ENCODE measurements at regions not wholly inside any gene's neighbourhood (a gene's known extent, or its start where the extent isn't known, plus 50 kb on each side); places are given as distances from the start of the nearest gene placed in this dataset.

GRCh38 chr4:122203407-122203806, 51.3 kb downstream of the BLTP1 start:
- DNase-seq, result no peak

GRCh38 chr4:122205687-122206086, 53.6 kb downstream of the BLTP1 start:
- no peak for DNase-seq

- no peak for DNase-seq
Measured at GRCh38 chr4:122212880-122213279, 60.7 kb downstream of the BLTP1 start.

GRCh38 chr4:122218762-122219161, 66.6 kb downstream of the BLTP1 start:
- DNase-seq, result no peak

GRCh38 chr4:122219356-122219755, 67.2 kb downstream of the BLTP1 start:
- DNase-seq, result no peak

GRCh38 chr4:122221322-122221721, 69.2 kb downstream of the BLTP1 start:
- no peak for DNase-seq

GRCh38 chr4:122224348-122224747, 72.2 kb downstream of the BLTP1 start:
- no peak for DNase-seq

GRCh38 chr4:122227202-122227601, 75.1 kb downstream of the BLTP1 start:
- no peak for DNase-seq

- DNase-seq, result no peak
Measured at GRCh38 chr4:122229857-122230256, 77.7 kb downstream of the BLTP1 start.

- no peak for DNase-seq
Measured at GRCh38 chr4:122232633-122233032, 80.5 kb downstream of the BLTP1 start.

GRCh38 chr4:122234686-122235085, 82.6 kb downstream of the BLTP1 start:
- no peak for DNase-seq

GRCh38 chr4:122243785-122244184, 91.7 kb downstream of the BLTP1 start:
- DNase-seq, result no peak

- no peak for DNase-seq
Measured at GRCh38 chr4:122244764-122245163, 92.6 kb downstream of the BLTP1 start.

- DNase-seq, result no peak
Measured at GRCh38 chr4:122246551-122246950, 94.4 kb downstream of the BLTP1 start.

- no peak for DNase-seq
Measured at GRCh38 chr4:122249357-122249756, 97.2 kb downstream of the BLTP1 start.

- DNase-seq, result no peak
Measured at GRCh38 chr4:122252584-122252983, 100.5 kb downstream of the BLTP1 start.

GRCh38 chr4:122259849-122260248, 107.7 kb downstream of the BLTP1 start:
- DNase-seq, result no peak

- DNase-seq, result no peak
Measured at GRCh38 chr4:122276359-122276758, 102.5 kb upstream of the ADAD1 start.

- no peak for DNase-seq
Measured at GRCh38 chr4:122278976-122279375, 99.8 kb upstream of the ADAD1 start.

GRCh38 chr4:122279670-122280069, 99.1 kb upstream of the ADAD1 start:
- DNase-seq, result no peak

GRCh38 chr4:122285285-122285684, 93.5 kb upstream of the ADAD1 start:
- no peak for DNase-seq

GRCh38 chr4:122293374-122294365, 85.1 kb upstream of the ADAD1 start:
- peak; percentile 18 for DNase-seq

- no peak for DNase-seq
Measured at GRCh38 chr4:122297694-122298093, 81.1 kb upstream of the ADAD1 start.

- no peak for DNase-seq
Measured at GRCh38 chr4:122300776-122301175, 78.0 kb upstream of the ADAD1 start.

GRCh38 chr4:122305853-122306252, 73.0 kb upstream of the ADAD1 start:
- DNase-seq, result no peak
